Motor neuron (in vitro differentiated cells): ENCODE measurements at regions not wholly inside any gene's neighbourhood (a gene's known extent, or its start where the extent isn't known, plus 50 kb on each side); places are given as distances from the start of the nearest gene placed in this dataset.
"Not testable (repeated sequence)": the region's sequence is repeated elsewhere in the genome, so short reads cannot be mapped to it uniquely, and the experiment has no call there.

Experiments used
- ATAC-seq, 8 experiments: fragments of 200-7000 bp; cut with Tn5 transposase; replicated peaks in 6 of 8; 2 replicates each; pipeline ENCODE4 v1.8.0; 2021; ENCODE audit warnings: mild to moderate bottlenecking in 8 of 8, moderate library complexity in 8 of 8
- H3K27ac ChIP-seq, 2 donors: fragments of 250-450 bp; sonication (Bioruptor Pico); 2 replicates each; pipeline ENCODE4 v1.9.0; 2021; ENCODE audit warnings: antibody characterized with exemption in 2 of 2, mild to moderate bottlenecking in 2 of 2, moderate library complexity in 1 of 2
- H3K4me1 ChIP-seq, 2 donors: fragments of 250-450 bp; sonication (Bioruptor Pico); replicated peaks in 1 of 2; 2 replicates each; pipeline ENCODE4 v1.6.1; 2021; ENCODE audit warnings: antibody characterized with exemption in 2 of 2, mild to moderate bottlenecking in 2 of 2, moderate library complexity in 1 of 2
- H3K4me3 ChIP-seq, 5 donors: fragments of 250-450 bp; sonication (Bioruptor Pico); 2 replicates each; pipeline ENCODE4 v1.9.0; 2021; ENCODE audit warnings: antibody characterized with exemption in 5 of 5, mild to moderate bottlenecking in 5 of 5, moderate library complexity in 4 of 5
- WGBS, 10 experiments: fragments of 450-650 bp; shearing (Covaris generic); methylation state at CpG; one replicate each; pipeline ENCODE4 v1.0.0; 2022; 5-methylcytosine and 5-hydroxymethylcytosine counted together
- in situ Hi-C, 9 experiments: fragments of 400-800 bp; cut with MboI; loops; one replicate each; pipeline ENCODE4 v1.15.0; 2021; ENCODE audit warnings: low sequenced_read_pairs in 9 of 9, low pct_unique_long_range_greater_than_20kb in 2 of 9; ENCODE audit not compliant: unreplicated experiment in 9 of 9

GRCh38 chr2:111376272-111376970 is 255.7 kb downstream of the BCL2L11 start:
- H3K27ac ChIP-seq, H3K4me3 ChIP-seq, H3K4me1 ChIP-seq, in situ Hi-C loops: not testable (repeated sequence)
- WGBS, 10 experiments = no CpG with 5 or more reads among the region's 9 CpGs
- ATAC-seq = peak in 5 of 8 experiments; percentile 11 to 55 (median 51)

- H3K27ac ChIP-seq, in situ Hi-C loops, H3K4me1 ChIP-seq, H3K4me3 ChIP-seq: not testable (repeated sequence)
- ATAC-seq = peak in 6 of 8 experiments; percentile 39 to 77 (median 58)
- no CpG with 5 or more reads among the region's 7 CpGs for WGBS, 10 experiments
Measured at GRCh38 chr2:111376971-111377352, 256.2 kb downstream of the BCL2L11 start.

- ATAC-seq, H3K27ac ChIP-seq, H3K4me3 ChIP-seq, H3K4me1 ChIP-seq, in situ Hi-C loops: not testable (repeated sequence)
- no CpG with 5 or more reads among the region's 13 CpGs for WGBS, 10 experiments
Measured at GRCh38 chr2:111377386-111377959, 256.8 kb downstream of the BCL2L11 start.

GRCh38 chr2:111378348-111378747 is 257.6 kb downstream of the BCL2L11 start:
- no CpG with 5 or more reads among the region's 3 CpGs for WGBS, 10 experiments
- in situ Hi-C loops, H3K4me3 ChIP-seq, H3K4me1 ChIP-seq, ATAC-seq, H3K27ac ChIP-seq: not testable (repeated sequence)

- H3K27ac ChIP-seq, H3K4me3 ChIP-seq, H3K4me1 ChIP-seq, in situ Hi-C loops: not testable (repeated sequence)
- WGBS, 10 experiments = 74% methylated on average over 3 of the region's 5 CpGs; no CpG with 5 or more reads in 9 of the 10 experiments
- ATAC-seq = peak in 1 of 8 experiments; percentile 28
Measured at GRCh38 chr2:111380733-111381439, 260.2 kb downstream of the BCL2L11 start.

- H3K4me1 ChIP-seq, in situ Hi-C loops, H3K27ac ChIP-seq, H3K4me3 ChIP-seq, ATAC-seq: not testable (repeated sequence)
- WGBS, 10 experiments = 80% methylated on average over 2 of the region's 11 CpGs; no CpG with 5 or more reads in 9 of the 10 experiments
Measured at GRCh38 chr2:111381530-111382306, 261.0 kb downstream of the BCL2L11 start.

GRCh38 chr2:111382507-111382906 is 261.8 kb downstream of the BCL2L11 start:
- H3K4me1 ChIP-seq, H3K27ac ChIP-seq, ATAC-seq, H3K4me3 ChIP-seq, in situ Hi-C loops: not testable (repeated sequence)
- WGBS, 10 experiments = no CpG with 5 or more reads among the region's 3 CpGs

- WGBS, 10 experiments = 93 to 100% (median 95%) methylated on average over 2 to 3 of the region's 12 CpGs; no CpG with 5 or more reads in 7 of the 10 experiments
- ATAC-seq, H3K4me1 ChIP-seq, in situ Hi-C loops, H3K27ac ChIP-seq, H3K4me3 ChIP-seq: not testable (repeated sequence)
Measured at GRCh38 chr2:111383311-111383710, 262.6 kb downstream of the BCL2L11 start.

- H3K4me1 ChIP-seq, ATAC-seq, H3K27ac ChIP-seq, H3K4me3 ChIP-seq, in situ Hi-C loops: not testable (repeated sequence)
- WGBS, 10 experiments = 86 to 100% methylated on average over 2 to 3 of the region's 8 CpGs; no CpG with 5 or more reads in 8 of the 10 experiments
Measured at GRCh38 chr2:111385226-111385957, 264.7 kb downstream of the BCL2L11 start.

- H3K4me1 ChIP-seq, H3K4me3 ChIP-seq, in situ Hi-C loops, H3K27ac ChIP-seq, ATAC-seq: not testable (repeated sequence)
- WGBS, 10 experiments = no CpG with 5 or more reads among the region's 2 CpGs
Measured at GRCh38 chr2:111390605-111391004, 269.9 kb downstream of the BCL2L11 start.

GRCh38 chr2:111395350-111396128 is 274.8 kb downstream of the BCL2L11 start:
- in situ Hi-C loops, H3K27ac ChIP-seq, H3K4me1 ChIP-seq, H3K4me3 ChIP-seq: not testable (repeated sequence)
- ATAC-seq = peak in 5 of 8 experiments; percentile 28 to 82 (median 74)
- no CpG with 5 or more reads among the region's 10 CpGs for WGBS, 10 experiments
